ENCODE measurements at regions not wholly inside any gene's neighbourhood (a gene's known extent, or its start where the extent isn't known, plus 50 kb on each side); places are given as distances from the start of the nearest gene placed in this dataset.

DNA sequence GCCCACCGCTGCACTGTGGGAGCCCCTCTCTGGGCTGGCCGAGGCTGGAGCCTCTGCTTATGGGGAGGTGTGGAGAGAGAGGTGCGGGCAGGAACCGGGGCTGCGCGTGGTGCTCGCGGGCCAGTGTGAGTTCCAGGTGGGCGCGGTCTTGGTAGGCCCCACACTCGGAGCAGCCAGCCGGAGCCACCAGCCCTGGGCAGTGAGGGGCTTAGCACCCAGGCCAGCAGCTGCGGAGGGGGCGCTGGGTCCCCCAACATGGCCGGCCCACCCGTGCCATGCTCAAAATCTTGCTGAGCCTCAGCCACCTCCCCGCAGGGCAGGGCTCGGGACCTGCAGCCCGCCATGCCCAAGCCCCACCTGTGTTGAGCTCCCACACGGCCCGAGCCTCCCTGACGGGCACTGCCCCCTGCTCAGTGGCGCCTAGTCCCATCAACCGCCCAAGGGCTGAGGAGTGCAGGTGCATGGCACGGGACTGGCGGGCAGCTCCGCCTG lies 856.8 kb upstream of the CELF2 start:
- DNase-seq (ENCODE audit: low read depth, low spot score): no peak
- no peak overlapping the region for H3K4me3 ChIP-seq (ENCODE audit: low read length)

DNA sequence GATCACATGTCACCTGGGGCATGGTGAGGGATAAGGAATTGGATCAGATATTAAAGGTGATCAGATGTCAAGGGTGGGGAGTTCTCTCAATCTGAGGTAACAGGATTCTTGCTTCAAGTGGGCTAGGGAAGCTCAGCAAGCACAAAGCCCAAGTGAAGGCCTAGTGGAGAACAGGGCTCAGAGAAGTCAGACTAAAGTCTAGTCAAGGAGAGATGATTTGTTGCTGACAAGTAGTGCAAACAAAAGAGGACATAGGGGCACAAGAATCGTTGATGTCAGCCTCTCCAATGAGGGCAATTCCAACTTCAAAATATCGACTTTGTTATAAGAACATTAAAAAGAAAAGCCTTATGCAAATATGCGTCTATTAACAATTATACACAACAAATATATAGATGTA lies 852.8 kb upstream of the CELF2 start:
- no peak overlapping the region for H3K4me3 ChIP-seq (ENCODE audit: low read length)
- no peak for DNase-seq (ENCODE audit: low read depth, low spot score)

DNA sequence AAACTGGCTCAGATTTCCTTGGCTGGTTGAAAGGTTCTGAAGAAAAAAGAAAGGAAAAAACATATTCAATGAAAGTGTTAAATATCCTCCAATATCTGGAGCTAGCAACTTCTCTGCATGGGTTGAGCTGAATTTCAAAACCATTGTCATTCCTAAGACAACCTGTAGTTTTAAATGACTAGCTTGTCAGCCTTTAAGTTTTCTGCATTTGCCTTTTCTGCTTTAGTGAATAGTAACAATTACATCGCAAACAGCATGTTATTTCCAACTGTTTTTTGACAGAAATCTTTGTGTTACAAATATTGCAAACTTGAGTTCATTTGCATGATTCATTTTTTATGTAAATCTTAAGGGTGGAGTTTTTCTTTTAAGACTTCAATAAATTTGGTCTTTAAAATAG lies 852.3 kb upstream of the CELF2 start:
- H3K4me3 ChIP-seq (ENCODE audit: low read length): no peak overlapping the region

DNA sequence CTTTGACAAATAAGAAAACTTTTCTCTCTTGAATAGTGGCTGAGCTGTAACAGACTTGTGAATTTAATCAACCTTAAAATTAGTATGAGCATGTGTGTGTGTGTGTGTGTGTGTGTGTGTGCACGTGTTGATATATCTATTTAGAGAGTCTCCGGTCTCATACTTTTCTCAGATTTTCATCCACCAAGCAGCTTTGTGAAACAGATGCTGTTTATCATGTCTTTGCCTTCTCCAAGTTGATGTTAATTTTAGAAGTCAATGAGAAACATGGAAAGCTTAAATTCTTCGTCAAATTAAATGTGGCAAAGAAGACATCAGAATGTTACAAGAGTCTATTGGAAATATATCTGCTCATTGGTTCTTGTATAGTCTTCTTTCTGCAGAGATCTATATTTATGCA lies 839.2 kb upstream of the CELF2 start:
- no peak overlapping the region for H3K4me3 ChIP-seq (ENCODE audit: low read length)
- DNase-seq (ENCODE audit: low read depth, low spot score): no peak

More for the DNA sequence above, 852.3 kb upstream of the CELF2 start:
- DNase-seq (ENCODE audit: low read depth, low spot score): no peak

DNA sequence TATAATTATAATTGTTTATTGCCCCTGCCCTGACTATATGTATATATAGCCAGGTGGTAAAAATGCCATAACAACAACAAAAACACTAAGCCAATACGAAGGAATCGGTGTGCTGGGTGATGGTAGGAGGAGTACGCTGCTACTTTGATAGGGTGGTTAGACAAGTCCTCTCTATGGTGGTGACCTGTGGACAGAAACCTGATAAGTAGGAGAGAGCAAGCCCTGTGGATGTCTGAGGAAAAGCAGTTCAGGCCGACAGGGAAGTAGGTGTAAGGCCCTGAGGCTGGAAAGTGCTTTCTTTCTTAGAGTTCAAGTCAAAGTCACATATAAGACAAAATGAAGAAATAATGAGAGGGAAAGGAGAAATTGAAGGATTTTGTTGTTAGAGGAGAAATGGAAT lies 823.8 kb upstream of the CELF2 start:
- H3K4me3 ChIP-seq (ENCODE audit: low read length): no peak overlapping the region
- no peak for DNase-seq (ENCODE audit: low read depth, low spot score)

DNA sequence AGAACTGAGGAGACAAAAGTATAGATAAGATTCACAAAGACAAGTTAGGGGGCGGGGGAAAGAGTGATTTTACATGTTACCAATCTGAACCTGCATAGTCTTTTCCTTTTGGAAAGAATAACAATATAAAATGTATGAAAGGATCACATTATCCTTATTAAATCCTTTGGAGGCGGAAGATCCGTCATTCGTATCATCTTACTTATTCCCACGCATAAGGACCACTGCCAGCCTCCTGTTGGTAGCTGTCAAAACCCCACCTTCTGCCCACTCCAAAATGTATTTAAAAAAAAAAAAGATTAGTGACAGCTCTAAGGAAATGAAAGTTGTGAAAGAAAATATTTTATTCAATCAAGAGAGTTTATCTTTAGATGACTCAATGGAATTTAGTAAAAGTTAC lies 821.0 kb upstream of the CELF2 start:
- H3K4me3 ChIP-seq (ENCODE audit: low read length): no peak overlapping the region
- no peak for DNase-seq (ENCODE audit: low read depth, low spot score)

DNA sequence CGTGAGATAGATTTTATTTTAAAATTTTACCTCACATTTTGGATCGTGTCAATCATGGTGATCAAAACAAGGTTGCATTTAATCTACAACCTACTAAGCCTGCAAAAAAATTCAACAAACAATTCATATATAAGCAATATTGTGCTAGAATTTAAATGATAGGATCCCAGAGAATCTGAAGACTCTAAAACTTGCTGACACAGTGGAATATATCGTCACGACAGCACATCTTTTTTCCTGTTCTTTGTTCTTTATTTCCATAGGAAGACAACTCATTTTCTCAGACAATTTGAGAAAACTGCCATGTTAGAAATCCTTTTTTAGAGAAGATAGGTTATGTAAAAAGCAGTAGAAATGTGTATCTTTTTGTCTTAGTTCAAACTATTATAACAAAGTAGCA lies 820.2 kb upstream of the CELF2 start:
- no peak overlapping the region for H3K4me3 ChIP-seq (ENCODE audit: low read length)
- no peak for DNase-seq (ENCODE audit: low read depth, low spot score)

DNA sequence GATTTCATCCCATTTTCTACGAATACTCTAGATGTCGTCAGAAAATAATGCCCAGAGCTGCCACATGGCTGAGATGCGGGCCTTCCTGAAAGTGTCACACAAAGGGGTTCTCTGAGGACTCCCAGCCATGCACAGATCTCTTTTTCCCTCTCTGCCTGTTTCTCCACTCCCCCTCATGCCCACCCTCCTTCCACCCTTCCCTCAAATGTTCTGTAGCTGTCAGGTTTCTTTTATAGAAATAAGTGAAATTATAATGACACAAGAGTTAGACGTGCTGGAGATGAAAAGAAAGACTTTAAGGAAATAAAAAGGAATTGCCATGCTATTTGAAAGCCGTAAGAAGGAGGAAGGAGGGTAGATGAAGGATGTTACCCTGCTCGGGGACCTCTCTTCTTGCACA lies 819.3 kb upstream of the CELF2 start:
- no peak overlapping the region for H3K4me3 ChIP-seq (ENCODE audit: low read length)
- no peak for DNase-seq (ENCODE audit: low read depth, low spot score)

DNA sequence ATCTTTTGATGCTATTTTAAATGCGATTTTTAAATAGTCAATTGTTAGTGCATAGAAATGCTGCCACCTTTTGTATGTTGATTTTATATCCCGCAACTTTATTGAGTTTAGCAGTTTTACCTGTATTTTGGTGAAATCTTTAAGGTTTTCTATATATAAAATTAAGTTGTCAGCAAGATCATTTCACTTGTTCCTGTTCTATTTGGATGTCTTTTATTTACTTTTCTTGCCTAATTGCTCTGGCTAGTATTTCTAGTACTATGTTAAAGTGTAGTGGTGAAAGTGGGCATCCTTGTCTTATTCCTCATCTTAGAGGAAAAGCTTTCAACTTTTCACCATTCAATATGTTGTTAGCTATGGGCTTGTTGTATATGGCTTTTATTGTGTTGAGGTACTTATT lies 813.3 kb upstream of the CELF2 start:
- H3K4me3 ChIP-seq (ENCODE audit: low read length): no peak overlapping the region
- no peak for DNase-seq (ENCODE audit: low read depth, low spot score)

DNA sequence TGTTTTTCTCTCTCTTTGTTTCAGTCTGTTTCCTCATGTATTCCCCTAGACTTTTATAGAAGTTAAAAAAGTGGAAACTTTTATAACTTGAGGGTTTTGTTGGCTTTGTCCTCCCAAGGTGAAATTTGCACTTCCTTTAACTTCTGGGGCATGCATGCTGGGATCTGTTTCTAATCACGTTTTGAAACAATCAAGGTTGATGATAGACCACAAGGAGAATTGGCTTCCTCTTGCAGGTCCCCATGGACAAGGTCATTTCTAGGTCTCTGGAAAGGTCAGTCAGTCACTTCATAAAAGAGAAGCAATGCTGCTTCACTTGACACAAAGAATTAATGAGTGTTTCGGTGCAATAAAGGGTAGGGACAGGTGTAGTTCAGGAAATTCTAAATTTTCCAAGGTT lies 811.8 kb upstream of the CELF2 start:
- no peak overlapping the region for H3K4me3 ChIP-seq (ENCODE audit: low read length)
- DNase-seq (ENCODE audit: low read depth, low spot score): no peak

DNA sequence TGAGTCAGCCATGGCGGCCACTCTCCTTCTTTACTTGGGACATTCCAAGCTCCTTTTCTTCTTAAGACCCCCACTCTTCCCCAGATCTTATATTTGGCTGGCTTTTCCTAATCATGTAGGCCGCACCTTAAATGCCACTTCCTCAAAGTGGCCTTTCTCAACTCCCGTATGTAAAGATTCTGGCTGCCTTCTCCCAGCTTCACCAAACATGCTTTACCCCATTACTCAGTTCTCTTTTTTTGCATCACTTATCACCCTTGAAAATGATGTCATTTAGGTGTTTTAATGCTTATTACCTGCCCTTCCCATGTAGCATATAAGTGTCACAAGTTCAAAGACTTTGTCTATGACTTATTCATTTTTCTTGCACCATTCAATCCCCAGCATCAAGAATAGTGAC lies 810.1 kb upstream of the CELF2 start:
- DNase-seq (ENCODE audit: low read depth, low spot score): no peak
- H3K4me3 ChIP-seq (ENCODE audit: low read length): no peak overlapping the region

DNA sequence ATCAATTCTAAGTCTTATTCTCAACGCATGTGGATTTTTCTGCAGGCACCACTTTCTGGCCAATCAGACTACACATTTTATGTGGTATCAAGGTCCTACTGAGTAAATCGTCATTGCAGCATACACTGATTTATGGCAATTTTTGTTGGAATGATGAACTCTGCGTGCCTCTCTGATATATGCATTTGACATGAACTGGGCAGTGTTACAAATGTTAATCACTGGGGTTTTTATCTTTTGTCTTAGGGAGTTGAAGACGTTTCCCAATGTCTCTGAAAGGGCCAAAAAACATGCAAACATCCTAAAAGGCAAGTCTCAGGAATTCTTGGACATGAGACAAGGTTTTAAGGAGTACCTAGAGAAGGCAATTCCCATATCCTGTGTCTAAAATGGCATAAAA lies 809.5 kb upstream of the CELF2 start:
- no peak for DNase-seq (ENCODE audit: low read depth, low spot score)
- no peak overlapping the region for H3K4me3 ChIP-seq (ENCODE audit: low read length)

DNA sequence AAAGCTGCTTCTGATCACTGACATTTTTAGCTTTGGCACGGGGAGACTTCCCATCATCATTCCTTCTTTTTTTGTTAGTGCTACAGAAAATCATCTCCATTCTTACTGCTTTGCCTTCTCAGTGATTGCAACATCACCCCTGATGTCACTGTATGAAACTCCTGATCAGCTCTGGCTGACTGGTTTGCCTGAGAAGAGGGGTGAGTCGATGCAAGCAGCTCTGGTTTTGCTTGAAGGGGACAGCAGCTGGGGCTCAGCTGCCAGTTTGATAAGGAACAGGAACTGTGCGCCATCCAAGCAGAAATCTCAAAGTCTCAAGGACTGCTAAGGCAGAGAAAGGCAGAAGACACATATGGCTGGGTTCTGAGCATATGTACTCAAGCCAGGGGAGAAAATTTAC lies 808.5 kb upstream of the CELF2 start:
- DNase-seq (ENCODE audit: low read depth, low spot score): no peak
- H3K4me3 ChIP-seq (ENCODE audit: low read length): no peak overlapping the region

DNA sequence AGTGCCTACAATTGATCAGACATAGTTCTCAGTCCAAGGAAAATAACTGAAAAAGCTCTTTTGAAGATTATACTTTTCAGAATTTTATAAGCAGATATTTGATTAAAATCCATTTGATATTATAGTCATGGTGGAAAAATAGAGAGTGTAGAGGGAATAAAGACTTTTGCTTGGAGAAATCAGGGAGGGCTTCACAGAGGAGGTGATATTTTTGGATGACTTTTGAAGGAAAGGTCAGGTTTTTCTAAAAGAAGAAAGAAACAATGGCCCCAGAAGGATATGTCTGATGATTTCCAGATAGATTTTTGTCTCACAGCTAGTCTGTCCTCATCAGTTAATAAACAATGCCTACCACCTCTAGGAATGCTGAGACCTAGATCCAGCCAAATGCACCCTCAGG lies 806.3 kb upstream of the CELF2 start:
- no peak overlapping the region for H3K4me3 ChIP-seq (ENCODE audit: low read length)
- DNase-seq (ENCODE audit: low read depth, low spot score): no peak

DNA sequence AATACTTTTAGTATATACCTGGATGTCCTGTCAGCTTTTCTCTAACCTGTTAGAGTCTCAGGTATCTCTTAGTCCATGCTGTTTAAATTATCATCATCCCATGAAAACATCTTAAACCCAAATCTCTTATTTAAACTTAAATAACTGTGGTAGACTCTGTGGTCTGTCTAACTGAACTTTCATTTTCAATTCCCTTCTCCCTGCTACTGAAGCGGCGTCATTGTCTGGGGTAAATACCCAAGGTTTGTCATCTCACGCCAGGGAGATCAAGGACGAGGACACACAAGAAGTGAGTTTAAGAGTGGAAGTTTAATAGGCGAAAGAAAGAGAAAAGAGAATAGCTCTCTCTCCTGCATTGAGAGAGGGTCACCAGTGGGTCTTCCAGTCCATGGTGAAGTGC lies 804.4 kb upstream of the CELF2 start:
- DNase-seq (ENCODE audit: low read depth, low spot score): no peak
- H3K4me3 ChIP-seq (ENCODE audit: low read length): no peak overlapping the region

DNA sequence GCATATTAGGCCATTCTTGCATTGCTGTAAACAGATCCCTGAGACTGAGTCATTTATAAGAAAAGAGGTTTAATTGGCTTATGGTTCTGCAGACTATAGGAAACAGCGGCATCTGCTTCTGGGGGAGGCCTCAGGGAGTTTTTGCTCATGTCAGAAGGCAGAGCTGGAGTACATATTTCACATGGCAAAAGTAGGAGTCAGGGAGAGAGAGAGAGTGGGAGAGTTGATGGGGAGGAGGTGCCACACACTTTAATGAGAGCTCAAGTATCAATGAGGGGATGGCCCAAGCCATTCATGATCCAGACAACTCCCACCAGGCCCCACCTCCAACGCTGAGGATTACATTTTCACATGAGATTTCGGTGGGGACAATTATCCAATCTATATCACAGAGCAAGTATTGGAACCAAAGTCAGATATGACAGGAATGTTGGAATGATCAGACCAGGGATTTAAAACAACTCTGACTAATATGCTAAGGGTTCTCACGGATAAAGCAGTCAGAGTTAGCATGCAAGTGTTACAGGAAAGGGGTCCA lies 795.3 kb upstream of the CELF2 start:
- no peak for DNase-seq (ENCODE audit: low read depth, low spot score)
- H3K4me3 ChIP-seq (ENCODE audit: low read length): no peak overlapping the region

DNA sequence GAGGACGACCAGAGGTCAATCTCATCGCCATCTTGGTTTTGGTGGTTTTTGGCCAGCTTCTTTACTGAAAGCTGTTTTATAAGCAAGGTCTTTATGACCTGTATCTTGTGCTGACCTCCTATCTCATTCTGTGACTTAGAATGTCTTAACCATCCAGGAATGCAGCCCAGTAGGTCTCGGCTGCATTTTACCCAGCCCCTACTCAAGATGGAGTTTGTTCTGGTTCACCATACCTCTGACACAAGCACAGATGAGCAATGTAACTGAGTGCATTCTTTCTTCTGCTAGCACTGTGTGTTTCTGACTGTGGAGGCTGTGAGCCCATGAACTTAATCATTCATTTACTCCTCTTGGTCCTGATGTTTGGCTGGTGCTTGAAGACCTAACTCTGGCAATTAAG lies 794.5 kb upstream of the CELF2 start:
- DNase-seq (ENCODE audit: low read depth, low spot score): no peak
- no peak overlapping the region for H3K4me3 ChIP-seq (ENCODE audit: low read length)

DNA sequence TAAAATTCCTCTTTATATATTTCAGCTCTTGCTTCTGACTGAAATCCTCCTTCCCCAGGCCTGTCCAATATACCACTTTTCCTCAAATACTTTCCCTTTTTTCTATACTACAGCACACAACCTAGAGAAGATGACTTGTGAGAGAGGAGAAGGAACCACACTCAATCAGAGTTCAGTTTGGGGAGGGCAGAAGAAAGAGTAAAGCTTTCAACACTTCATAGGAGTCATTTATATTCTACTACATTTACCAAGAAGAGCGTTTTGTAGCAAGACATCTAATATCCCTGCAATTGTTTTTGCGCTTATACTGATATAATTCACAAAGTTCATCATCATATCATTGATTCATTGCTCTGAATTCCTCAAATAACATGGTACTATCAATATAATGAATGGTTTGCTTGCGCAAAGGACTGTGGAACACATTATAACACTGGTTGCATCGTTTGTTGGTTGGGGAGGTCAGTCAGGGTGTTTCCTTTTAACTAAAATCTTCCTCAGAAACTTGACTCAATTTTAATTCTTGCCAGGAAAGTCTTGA lies 792.5 kb upstream of the CELF2 start:
- no peak for DNase-seq (ENCODE audit: low read depth, low spot score)
- no peak overlapping the region for H3K4me3 ChIP-seq (ENCODE audit: low read length)

DNA sequence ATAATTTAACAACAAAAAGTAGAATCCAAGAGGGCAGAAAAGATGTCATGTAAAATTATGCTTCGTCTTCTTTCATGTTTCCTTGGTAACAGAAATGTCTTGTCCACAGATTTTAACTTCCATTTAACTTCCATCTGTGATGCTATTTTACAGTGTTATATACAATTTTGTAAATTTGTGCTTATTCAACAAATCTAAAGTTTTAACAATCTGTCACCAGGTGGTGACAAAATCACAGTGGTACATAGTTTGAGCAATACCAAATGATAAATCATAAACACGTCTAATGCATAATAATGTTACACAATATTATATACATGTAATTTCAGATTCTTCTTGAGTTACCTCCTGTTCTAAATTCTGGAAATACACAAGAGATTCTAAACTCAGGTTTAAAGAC lies 784.4 kb upstream of the CELF2 start:
- H3K4me3 ChIP-seq (ENCODE audit: low read length): no peak overlapping the region
- DNase-seq (ENCODE audit: low read depth, low spot score): no peak

DNA sequence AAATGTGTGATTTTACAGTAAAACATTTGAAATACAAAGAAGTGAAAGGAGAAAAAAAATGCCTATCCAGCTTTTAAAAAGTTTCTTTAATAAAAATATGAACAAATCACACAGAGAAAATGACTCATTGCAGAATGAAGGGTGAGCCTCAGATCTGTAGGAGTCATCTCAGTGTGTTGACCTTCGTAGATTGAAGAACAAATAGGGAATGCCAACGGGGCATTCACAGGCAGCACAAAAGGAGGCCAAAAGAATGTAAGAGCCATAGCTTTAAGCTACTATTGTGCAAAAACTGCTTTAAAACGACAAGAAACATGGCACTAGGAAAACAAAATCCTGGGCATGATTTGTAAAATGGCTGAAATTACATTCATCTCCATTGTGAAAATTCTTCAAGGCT lies 782.7 kb upstream of the CELF2 start:
- no peak for DNase-seq (ENCODE audit: low read depth, low spot score)
- H3K4me3 ChIP-seq (ENCODE audit: low read length): no peak overlapping the region

DNA sequence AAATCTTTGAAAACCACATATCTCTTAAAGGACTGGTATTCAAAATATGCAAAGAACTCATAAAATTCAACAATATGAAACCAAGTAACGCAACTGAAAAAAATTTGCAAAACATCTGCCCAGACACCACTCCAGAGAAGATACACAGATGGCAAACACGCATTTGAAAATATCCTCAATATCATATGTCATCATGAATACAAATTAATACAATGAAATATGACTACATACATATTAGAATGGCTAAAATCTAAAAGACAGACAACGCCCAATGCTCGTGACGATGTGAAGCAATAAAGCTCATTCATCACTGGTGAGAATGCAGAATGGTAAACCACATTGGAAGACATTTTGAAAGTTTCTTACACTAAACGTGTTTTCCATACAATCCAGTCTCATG lies 770.1 kb upstream of the CELF2 start:
- H3K4me3 ChIP-seq (ENCODE audit: low read length): no peak overlapping the region
- no peak for DNase-seq (ENCODE audit: low read depth, low spot score)

DNA sequence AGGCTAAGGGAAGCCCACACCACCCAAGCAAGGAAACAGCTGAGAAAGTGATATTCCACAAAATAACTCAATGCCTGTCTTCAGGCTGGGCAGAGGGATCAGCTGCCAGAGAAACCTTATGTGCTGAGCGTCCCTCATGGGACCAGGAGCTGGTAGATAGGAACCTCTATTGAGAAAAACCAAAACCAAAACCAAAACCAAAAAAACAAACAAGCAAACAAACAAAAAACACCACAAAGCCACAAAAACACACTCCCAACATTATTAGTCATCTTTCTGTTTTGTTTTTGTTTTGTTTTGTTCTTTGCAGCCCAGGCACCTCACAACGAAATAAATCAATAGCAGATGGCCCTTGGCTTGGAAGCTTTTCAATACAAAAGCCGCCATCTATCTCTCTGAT lies 760.8 kb upstream of the CELF2 start:
- no peak overlapping the region for H3K4me3 ChIP-seq (ENCODE audit: low read length)
- DNase-seq (ENCODE audit: low read depth, low spot score): no peak
